H9 (cell line): ENCODE measurements at regions not wholly inside any gene's neighbourhood (a gene's known extent, or its start where the extent isn't known, plus 50 kb on each side); places are given as distances from the start of the nearest gene placed in this dataset.

Source experiments
- DNase-seq: peaks from one replicate; pipeline ENCODE4 v3.0.0-alpha.2; 2017
- H2AFZ ChIP-seq: one replicate; pipeline ENCODE4 v1.6.1; 2013; ENCODE audit warnings: mild to moderate bottlenecking, low read length, control low read depth, moderate library complexity
- H2AK5ac ChIP-seq: 2 replicates; pipeline ENCODE4 v1.6.1; 2013; ENCODE audit warnings: low read length, control low read depth, mixed read lengths; ENCODE audit not compliant: insufficient read length
- H2BK120ac ChIP-seq: one replicate; pipeline ENCODE4 v1.6.1; 2013; ENCODE audit warnings: low read depth, mild to moderate bottlenecking, low read length, control low read depth, inconsistent platforms; ENCODE audit not compliant: poor library complexity, severe bottlenecking
- H2BK12ac ChIP-seq: 2 replicates; pipeline ENCODE4 v1.6.1; 2013; ENCODE audit warnings: low read length, control low read depth, mixed read lengths, low read depth; ENCODE audit not compliant: insufficient read length
- H2BK15ac ChIP-seq: 2 replicates; pipeline ENCODE4 v1.6.1; 2013; ENCODE audit warnings: low read depth, low read length, control low read depth
- H2BK20ac ChIP-seq: one replicate; pipeline ENCODE4 v1.6.1; 2013; ENCODE audit warnings: low read depth, mild to moderate bottlenecking, low read length, control low read depth, inconsistent platforms; ENCODE audit not compliant: poor library complexity, severe bottlenecking
- H2BK5ac ChIP-seq: 2 replicates; pipeline ENCODE4 v1.6.1; 2013; ENCODE audit warnings: low read length, control low read depth, mixed read lengths; ENCODE audit not compliant: insufficient read length
- H3K14ac ChIP-seq: 2 replicates; pipeline ENCODE4 v1.6.1; 2013; ENCODE audit warnings: low read length, control low read depth; ENCODE audit not compliant: insufficient read depth
- H3K18ac ChIP-seq: 2 replicates; pipeline ENCODE4 v1.6.1; 2013; ENCODE audit warnings: low read depth, mild to moderate bottlenecking, mixed read lengths, low read length, control low read depth; ENCODE audit not compliant: insufficient read length
- H3K23ac ChIP-seq: 2 replicates; pipeline ENCODE4 v1.6.1; 2013; ENCODE audit warnings: low read length, control low read depth, mixed read lengths, low read depth; ENCODE audit not compliant: insufficient read length
- H3K23me2 ChIP-seq: 2 replicates; pipeline ENCODE4 v1.6.1; 2013; ENCODE audit warnings: low read depth, mild to moderate bottlenecking, mixed read lengths, low read length, control low read depth; ENCODE audit not compliant: insufficient read length, poor library complexity, severe bottlenecking
- H3K27ac ChIP-seq: 2 replicates; pipeline ENCODE4 v1.5.1; 2013; ENCODE audit warnings: low read length, control low read depth, mixed read lengths, low read depth; ENCODE audit not compliant: insufficient read length
- H3K27me3 ChIP-seq: 2 replicates; pipeline ENCODE4 v1.6.1; 2013; ENCODE audit warnings: low read length, control low read depth, inconsistent platforms; ENCODE audit not compliant: insufficient read depth
- H3K4ac ChIP-seq: 2 replicates; pipeline ENCODE4 v1.6.1; 2013; ENCODE audit warnings: low read depth, mild to moderate bottlenecking, control low read depth, inconsistent platforms, low read length, moderate library complexity
- H3K4me1 ChIP-seq: 2 replicates; pipeline ENCODE4 v1.6.1; 2013; ENCODE audit warnings: low read length, control low read depth, inconsistent platforms; ENCODE audit not compliant: insufficient read depth
- H3K4me2 ChIP-seq: 2 replicates; pipeline ENCODE4 v1.6.1; 2013; ENCODE audit warnings: low read length, control low read depth, mixed read lengths; ENCODE audit not compliant: insufficient read length, insufficient read depth
- H3K56ac ChIP-seq: 2 replicates; pipeline ENCODE4 v1.6.1; 2013; ENCODE audit warnings: low read depth, mild to moderate bottlenecking, mixed read lengths, low read length, control low read depth; ENCODE audit not compliant: insufficient read length
- H3K79me1 ChIP-seq: 2 replicates; pipeline ENCODE4 v1.6.1; 2013; ENCODE audit warnings: low read depth, mild to moderate bottlenecking, moderate library complexity, low read length, control low read depth, inconsistent platforms; ENCODE audit not compliant: insufficient read depth, poor library complexity, severe bottlenecking
- H3K79me2 ChIP-seq: 2 replicates; pipeline ENCODE4 v1.6.1; 2013; ENCODE audit warnings: low read length, control low read depth, inconsistent platforms; ENCODE audit not compliant: insufficient read depth
- H3K9ac ChIP-seq: 2 replicates; pipeline ENCODE4 v1.6.1; 2013; ENCODE audit warnings: low read length, control low read depth, mixed read lengths; ENCODE audit not compliant: insufficient read length; ENCODE audit errors: extremely low read depth
- H3K9me3 ChIP-seq: one replicate; pipeline ENCODE4 v1.6.1; 2013; ENCODE audit warnings: low read depth, low read length, inconsistent platforms; ENCODE audit not compliant: control insufficient read depth
- H3T11ph ChIP-seq: one replicate; pipeline ENCODE4 v1.6.1; 2013; ENCODE audit warnings: mild to moderate bottlenecking, low read length, control low read depth, inconsistent platforms
- H4K20me1 ChIP-seq: one replicate; pipeline ENCODE4 v1.6.1; 2013; ENCODE audit not compliant: control insufficient read depth, insufficient read length, insufficient read depth
- H4K5ac ChIP-seq: 2 replicates; pipeline ENCODE4 v1.6.1; 2013; ENCODE audit warnings: low read depth, mild to moderate bottlenecking, mixed read lengths, low read length, control low read depth; ENCODE audit not compliant: insufficient read length
- H4K8ac ChIP-seq: replicated peaks from 2 replicates; pipeline ENCODE4 v1.6.1; 2013; ENCODE audit warnings: low read length, control low read depth, mixed read lengths, low read depth; ENCODE audit not compliant: insufficient read length
- H4K91ac ChIP-seq: 2 replicates; pipeline ENCODE4 v1.6.1; 2013; ENCODE audit warnings: low read depth, mild to moderate bottlenecking, moderate library complexity, mixed read lengths, low read length, control low read depth; ENCODE audit not compliant: insufficient read length
- H3K27ac Mint-ChIP-seq, 3 experiments: 2 replicates in 2 of 3; 3 replicates in 1 of 3; pipeline ENCODE4 v1.8.0; 2020 to 2021; ENCODE audit warnings: mixed read lengths in 3 of 3, mild to moderate bottlenecking in 1 of 3, moderate library complexity in 1 of 3
- H3K27me3 Mint-ChIP-seq: 2 replicates; pipeline ENCODE4 v1.8.0; 2021; ENCODE audit warnings: low read depth, mild to moderate bottlenecking, moderate library complexity, mixed read lengths
- H3K36me3 Mint-ChIP-seq, 3 experiments: 2 replicates in 2 of 3; 3 replicates in 1 of 3; pipeline ENCODE4 v1.8.0; 2020 to 2021; ENCODE audit warnings: low read depth in 3 of 3, mixed read lengths in 3 of 3; ENCODE audit not compliant: insufficient read depth in 1 of 3
- H3K4me1 Mint-ChIP-seq, 2 experiments: 2 replicates each; pipeline ENCODE4 v1.8.0; 2020; ENCODE audit warnings: mixed read lengths in 2 of 2
- H3K4me3 Mint-ChIP-seq, 2 experiments: 2 replicates in 1 of 2; 3 replicates in 1 of 2; pipeline ENCODE4 v1.8.0; 2020 to 2021; ENCODE audit warnings: mild to moderate bottlenecking in 2 of 2, mixed read lengths in 2 of 2, moderate library complexity in 1 of 2
- H3K9me3 Mint-ChIP-seq, 2 experiments: 2 replicates in 1 of 2; 3 replicates in 1 of 2; pipeline ENCODE4 v1.8.0; 2020; ENCODE audit warnings: mild to moderate bottlenecking in 2 of 2, mixed read lengths in 2 of 2, moderate library complexity in 1 of 2
- TF ChIP-seq, protein P1 (sequence below): fragments of 200-600 bp; sonication (generic); conservative IDR thresholded peaks from 3 replicates; pipeline ENCODE4 v1.8.0; 2021; ENCODE audit warnings: antibody characterized with exemption, mild to moderate bottlenecking

DNA sequence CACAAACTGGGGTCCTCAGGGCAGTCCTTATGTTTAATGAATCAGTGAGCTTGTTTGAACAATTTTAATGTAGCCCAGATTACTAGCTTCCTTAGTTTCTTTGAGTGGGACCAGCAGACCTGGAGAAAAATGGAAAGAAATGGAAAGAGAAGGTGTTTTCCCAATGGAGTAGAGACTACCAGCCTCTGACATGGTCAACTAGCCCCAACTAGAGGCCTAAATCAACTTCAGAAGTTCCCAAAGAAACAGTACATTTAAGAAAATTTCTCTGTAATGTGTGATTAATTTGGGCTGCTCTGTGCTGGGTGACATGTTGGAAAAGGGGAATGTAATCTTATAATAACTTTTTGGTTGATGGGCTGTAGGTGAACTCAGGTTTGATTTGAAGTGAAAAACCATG, 310.9 kb downstream of the MFSD1 start:
- H3K4me3 Mint-ChIP-seq = no peak overlapping the region

More for the DNA sequence above, 310.9 kb downstream of the MFSD1 start:
- Histone ChIP-seq H2BK120ac (no peak overlapping the region), H3K27me3 (no peaks in the 10 kb centered on the region), H4K20me1 (no peaks in the 10 kb centered on the region), H3K56ac (no peak overlapping the region), H2AK5ac (no peak overlapping the region), H4K91ac (no peak overlapping the region), H3K23ac (no peak overlapping the region), H2BK15ac (no peak overlapping the region), H3K4me2 (no peak overlapping the region), H2BK5ac (no peak overlapping the region), H3K79me1 (no peaks in the 10 kb centered on the region), H3K18ac (no peak overlapping the region), H3K27ac (no peak overlapping the region), H3K79me2 (no peaks in the 10 kb centered on the region), H2AFZ (no peak overlapping the region), H3K23me2 (no peaks in the 10 kb centered on the region), H4K5ac (no peak overlapping the region), H3T11ph (no peak overlapping the region), H3K9me3 (no peaks in the 10 kb centered on the region), H3K9ac (no peak overlapping the region), H3K14ac (no peak overlapping the region), H2BK12ac (no peak overlapping the region), H4K8ac (no peak overlapping the region), H3K4ac (no peak overlapping the region), H2BK20ac (no peak overlapping the region), H3K4me1 (peaks cover 2% of the 10 kb centered on the region; the same call in 1 of the 2 replicates)
- TF ChIP-seq, protein P1, sequence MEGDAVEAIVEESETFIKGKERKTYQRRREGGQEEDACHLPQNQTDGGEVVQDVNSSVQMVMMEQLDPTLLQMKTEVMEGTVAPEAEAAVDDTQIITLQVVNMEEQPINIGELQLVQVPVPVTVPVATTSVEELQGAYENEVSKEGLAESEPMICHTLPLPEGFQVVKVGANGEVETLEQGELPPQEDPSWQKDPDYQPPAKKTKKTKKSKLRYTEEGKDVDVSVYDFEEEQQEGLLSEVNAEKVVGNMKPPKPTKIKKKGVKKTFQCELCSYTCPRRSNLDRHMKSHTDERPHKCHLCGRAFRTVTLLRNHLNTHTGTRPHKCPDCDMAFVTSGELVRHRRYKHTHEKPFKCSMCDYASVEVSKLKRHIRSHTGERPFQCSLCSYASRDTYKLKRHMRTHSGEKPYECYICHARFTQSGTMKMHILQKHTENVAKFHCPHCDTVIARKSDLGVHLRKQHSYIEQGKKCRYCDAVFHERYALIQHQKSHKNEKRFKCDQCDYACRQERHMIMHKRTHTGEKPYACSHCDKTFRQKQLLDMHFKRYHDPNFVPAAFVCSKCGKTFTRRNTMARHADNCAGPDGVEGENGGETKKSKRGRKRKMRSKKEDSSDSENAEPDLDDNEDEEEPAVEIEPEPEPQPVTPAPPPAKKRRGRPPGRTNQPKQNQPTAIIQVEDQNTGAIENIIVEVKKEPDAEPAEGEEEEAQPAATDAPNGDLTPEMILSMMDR = no peak; the same call in 2 of the 3 replicates
- 0 out of 7 replicates have a peak, but pooled peaks cover 0 to 1% (median 0%) of the 10 kb centered on the region in 3 experiments for H3K36me3 Mint-ChIP-seq
- H3K9me3 Mint-ChIP-seq = no peaks in the 10 kb centered on the region
- peaks cover 6 to 9% of the 10 kb centered on the region in 2 experiments; a peak in 2 of 4 replicates for H3K4me1 Mint-ChIP-seq
- DNase-seq = no peak
- no peak overlapping the region for H3K27ac Mint-ChIP-seq
- no peaks in the 10 kb centered on the region for H3K27me3 Mint-ChIP-seq
